ENCODE measurements at regions not wholly inside any gene's neighbourhood (a gene's known extent, or its start where the extent isn't known, plus 50 kb on each side); places are given as distances from the start of the nearest gene placed in this dataset.

DNA sequence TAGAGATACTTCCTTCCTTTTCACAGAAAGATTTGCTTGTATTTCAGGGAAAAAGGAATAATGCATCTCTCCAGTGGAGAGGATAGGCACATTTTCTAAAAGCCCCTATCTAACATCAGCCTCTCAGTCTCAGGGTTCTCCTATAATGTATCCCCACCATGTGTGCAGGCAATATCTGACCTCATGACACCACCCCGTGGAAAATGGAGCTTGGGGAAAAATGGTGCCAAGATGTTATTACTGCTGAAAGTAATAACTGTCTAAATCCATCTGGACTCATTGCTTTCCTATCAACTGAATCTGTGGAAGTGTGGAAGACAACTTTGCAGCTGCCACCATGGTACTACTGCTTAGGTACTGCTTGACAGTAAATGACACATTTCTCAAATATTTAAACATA lies 574.3 kb downstream of the LRRC70 start:
- TF ChIP-seq, protein P1, sequence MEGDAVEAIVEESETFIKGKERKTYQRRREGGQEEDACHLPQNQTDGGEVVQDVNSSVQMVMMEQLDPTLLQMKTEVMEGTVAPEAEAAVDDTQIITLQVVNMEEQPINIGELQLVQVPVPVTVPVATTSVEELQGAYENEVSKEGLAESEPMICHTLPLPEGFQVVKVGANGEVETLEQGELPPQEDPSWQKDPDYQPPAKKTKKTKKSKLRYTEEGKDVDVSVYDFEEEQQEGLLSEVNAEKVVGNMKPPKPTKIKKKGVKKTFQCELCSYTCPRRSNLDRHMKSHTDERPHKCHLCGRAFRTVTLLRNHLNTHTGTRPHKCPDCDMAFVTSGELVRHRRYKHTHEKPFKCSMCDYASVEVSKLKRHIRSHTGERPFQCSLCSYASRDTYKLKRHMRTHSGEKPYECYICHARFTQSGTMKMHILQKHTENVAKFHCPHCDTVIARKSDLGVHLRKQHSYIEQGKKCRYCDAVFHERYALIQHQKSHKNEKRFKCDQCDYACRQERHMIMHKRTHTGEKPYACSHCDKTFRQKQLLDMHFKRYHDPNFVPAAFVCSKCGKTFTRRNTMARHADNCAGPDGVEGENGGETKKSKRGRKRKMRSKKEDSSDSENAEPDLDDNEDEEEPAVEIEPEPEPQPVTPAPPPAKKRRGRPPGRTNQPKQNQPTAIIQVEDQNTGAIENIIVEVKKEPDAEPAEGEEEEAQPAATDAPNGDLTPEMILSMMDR (IDR thresholded peaks at IDR 0.05 in 4 of 5, conservative IDR thresholded peaks at IDR 0.05 in 1 of 5): no peak
- TF ChIP-seq POLR2A (IDR thresholded peaks at IDR 0.05): no peak
